Sigmoid colon (tissue), 4 donors: ENCODE measurements at regions not wholly inside any gene's neighbourhood (a gene's known extent, or its start where the extent isn't known, plus 50 kb on each side); places are given as distances from the start of the nearest gene placed in this dataset.

ENCODE experiments used
- CTCF ChIP-seq, 4 experiments: fragments of 450-650 bp in 3 of 4; fragments of 200-600 bp in 1 of 4; IDR thresholded peaks; one replicate each; pipeline ENCODE4 v1.5.1; 2016 to 2019; ENCODE audit warnings: antibody characterized with exemption in 4 of 4, mild to moderate bottlenecking in 3 of 4, moderate library complexity in 2 of 4
- EP300 ChIP-seq, 4 donors: sonication (generic); formaldehyde crosslinking; IDR thresholded peaks; one replicate each; pipeline ENCODE4 v1.6.1; 2017; ENCODE audit warnings: antibody characterized with exemption in 4 of 4
- POLR2A ChIP-seq, 2 donors: fragments of 450-650 bp; IDR thresholded peaks; one replicate each; pipeline ENCODE4 v1.6.1; 2016; ENCODE audit warnings: antibody characterized with exemption in 2 of 2, mild to moderate bottlenecking in 2 of 2, moderate library complexity in 2 of 2
- POLR2AphosphoS5 ChIP-seq, 4 donors: sonication (generic); formaldehyde crosslinking; IDR thresholded peaks; one replicate each; pipeline ENCODE4 v1.6.1; 2017; ENCODE audit warnings: antibody characterized with exemption in 4 of 4

DNA sequence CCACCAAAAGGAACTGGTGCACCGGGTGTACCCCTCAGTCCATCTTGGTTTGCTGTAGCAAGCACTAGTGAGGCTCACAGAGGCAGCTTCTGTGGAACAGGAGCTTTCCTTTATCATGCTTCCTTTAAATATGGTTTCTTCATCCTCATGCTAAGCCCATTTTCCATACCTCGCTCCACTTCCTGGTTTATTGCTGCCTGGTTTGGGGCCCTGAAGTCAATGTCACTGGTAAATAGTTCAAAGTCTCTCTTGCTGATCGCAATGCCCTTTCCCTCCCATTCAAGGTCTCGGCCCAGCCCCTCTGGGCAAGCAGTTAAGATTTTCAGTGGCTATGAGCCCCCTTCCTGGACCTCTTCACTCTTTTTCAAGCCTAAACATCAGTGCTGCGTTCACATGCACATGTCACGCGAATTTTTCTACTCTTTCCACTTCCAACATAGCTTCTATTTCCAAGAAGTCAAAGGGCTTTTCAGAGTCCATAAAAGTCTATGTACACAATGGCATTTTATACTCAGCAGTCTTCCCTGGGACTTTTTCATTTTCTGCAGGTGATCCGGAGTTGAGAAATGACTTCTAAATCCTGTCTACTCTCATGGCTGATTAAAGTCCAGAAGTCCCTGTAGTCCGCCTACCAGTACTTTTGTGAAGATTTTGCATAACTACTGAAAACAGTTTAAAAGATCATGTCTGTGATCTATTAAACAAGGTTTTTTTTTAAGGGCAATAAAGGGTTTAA is 323.8 kb upstream of the ZFHX3 start:
- no peak for TF ChIP-seq CTCF (IDR thresholded peaks at IDR 0.05)
- no peak for TF ChIP-seq POLR2AphosphoS5 (IDR thresholded peaks at IDR 0.05)
- no peak for TF ChIP-seq EP300 (IDR thresholded peaks at IDR 0.05)
- TF ChIP-seq POLR2A (IDR thresholded peaks at IDR 0.05), result no peak
